Transverse colon (tissue), 3 donors: ENCODE measurements at regions not wholly inside any gene's neighbourhood (a gene's known extent, or its start where the extent isn't known, plus 50 kb on each side); places are given as distances from the start of the nearest gene placed in this dataset.

Source experiments
- POLR2A ChIP-seq: fragments of 450-650 bp; IDR thresholded peaks from one replicate; pipeline ENCODE4 v1.6.1; 2016; ENCODE audit warnings: antibody characterized with exemption, mild to moderate bottlenecking, moderate library complexity
- POLR2AphosphoS5 ChIP-seq, 3 donors: sonication (generic); formaldehyde crosslinking; IDR thresholded peaks; one replicate each; pipeline ENCODE4 v1.6.1; 2016; ENCODE audit warnings: antibody characterized with exemption in 3 of 3

GRCh38 chr3:110123946-110124345 lies 786.6 kb upstream of the DPPA4 start:
- TF ChIP-seq POLR2A (no peak), POLR2AphosphoS5 (IDR thresholded peaks at IDR 0.05) (no peak)
